ENCODE measurements at regions not wholly inside any gene's neighbourhood (a gene's known extent, or its start where the extent isn't known, plus 50 kb on each side); places are given as distances from the start of the nearest gene placed in this dataset.

DNA sequence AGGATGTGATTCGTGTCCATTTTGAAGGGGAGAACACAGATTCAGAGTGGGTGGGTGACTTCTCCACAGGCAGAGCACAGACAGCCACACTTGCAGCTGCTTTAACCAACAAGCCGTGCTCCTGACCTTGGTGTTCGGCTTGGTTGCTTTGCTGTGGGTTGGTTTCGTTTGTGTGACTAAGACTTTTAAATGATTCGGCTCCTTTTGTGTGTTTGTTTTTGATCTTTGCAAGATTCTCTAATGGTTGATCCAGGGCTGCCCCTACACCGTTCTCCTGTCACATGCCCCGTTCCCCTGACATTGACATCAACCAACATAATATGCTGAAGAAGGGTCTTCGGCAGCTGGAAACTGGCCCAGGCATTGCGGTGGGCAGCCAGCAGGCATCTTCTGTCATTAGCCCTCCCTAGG lies 95.9 kb upstream of the MBOAT2 start (continued):
- TF ChIP-seq, protein P1, sequence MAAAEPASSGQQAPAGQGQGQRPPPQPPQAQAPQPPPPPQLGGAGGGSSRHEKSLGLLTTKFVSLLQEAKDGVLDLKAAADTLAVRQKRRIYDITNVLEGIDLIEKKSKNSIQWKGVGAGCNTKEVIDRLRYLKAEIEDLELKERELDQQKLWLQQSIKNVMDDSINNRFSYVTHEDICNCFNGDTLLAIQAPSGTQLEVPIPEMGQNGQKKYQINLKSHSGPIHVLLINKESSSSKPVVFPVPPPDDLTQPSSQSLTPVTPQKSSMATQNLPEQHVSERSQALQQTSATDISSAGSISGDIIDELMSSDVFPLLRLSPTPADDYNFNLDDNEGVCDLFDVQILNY (CRISPR knock-in tag; conservative IDR thresholded peaks at IDR 0.05) = no peak
- TF ChIP-seq MATR3 (CRISPR knock-in tag; IDR thresholded peaks at IDR 0.05) (no peak), ZNF12 (CRISPR knock-in tag; IDR thresholded peaks at IDR 0.05) (peak; percentile 92), ZNF547 (CRISPR knock-in tag; IDR thresholded peaks at IDR 0.05) (no peak), ZNF879 (CRISPR knock-in tag; IDR thresholded peaks at IDR 0.05) (no peak), ZNF354B (CRISPR knock-in tag; IDR thresholded peaks at IDR 0.05) (no peak)

DNA sequence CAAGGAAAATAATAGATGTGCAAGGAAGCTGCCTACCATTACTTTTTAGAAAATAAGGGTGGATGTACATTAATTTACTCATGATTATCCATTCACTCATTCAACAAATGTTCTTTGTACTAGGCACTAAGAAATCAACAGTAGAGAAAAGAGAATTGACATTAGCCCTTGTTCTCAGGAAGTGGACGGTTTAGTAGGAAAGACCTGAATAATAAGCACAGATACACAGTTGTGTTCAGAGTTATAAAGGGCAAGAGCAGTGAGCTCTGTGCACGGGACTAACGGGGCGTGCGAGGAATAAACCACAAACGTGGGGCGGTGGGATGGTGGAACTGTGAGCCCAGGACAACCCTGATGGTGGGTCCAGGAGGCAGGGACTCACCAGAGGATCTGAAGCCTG lies 94.4 kb upstream of the MBOAT2 start:
- H3K27ac ChIP-seq (ENCODE audit: extremely low read length, insufficient read depth, low read length) = no peak overlapping the region
- in situ Hi-C loops (cut with HindIII; ENCODE audit: extremely low pct_ligation_motif_present, low pct_unique_long_range_greater_than_20kb) = no loop called here
- DNase-seq (ENCODE audit: low spot score) (no peak), FAIRE-seq (no peak), ATAC-seq (no peak)
- H3K79me2 ChIP-seq (ENCODE audit: insufficient read depth, low read length) = no peaks in the 10 kb centered on the region
- no peak overlapping the region for H2AFZ ChIP-seq (ENCODE audit: low read length)
- H3K36me3 ChIP-seq (replicated peaks in 1 of 2; ENCODE audit: control insufficient read depth in 1 of 2, insufficient read depth in 2 of 2, low read length in 2 of 2) = no peaks in the 10 kb centered on the region
- H3K27me3 ChIP-seq (ENCODE audit: control insufficient read depth in 1 of 2, insufficient read depth in 2 of 2, low read length in 2 of 2) = peaks cover 4 to 60% of the 10 kb centered on the region in 2 experiments; a peak in 4 of 5 replicates
- peaks cover 21% of the 10 kb centered on the region for H3K4me1 ChIP-seq (ENCODE audit: insufficient read depth, low read length)
- CTCF ChIA-PET (ENCODE audit: low intra/inter-chr PET ratio, low total read pairs) = no interaction called here
- H3K9me3 ChIP-seq (ENCODE audit: low read length) = no peaks in the 10 kb centered on the region
- no peak overlapping the region for H3K4me2 ChIP-seq (ENCODE audit: low read depth, low read length)
- TF ChIP-seq, protein P2, sequence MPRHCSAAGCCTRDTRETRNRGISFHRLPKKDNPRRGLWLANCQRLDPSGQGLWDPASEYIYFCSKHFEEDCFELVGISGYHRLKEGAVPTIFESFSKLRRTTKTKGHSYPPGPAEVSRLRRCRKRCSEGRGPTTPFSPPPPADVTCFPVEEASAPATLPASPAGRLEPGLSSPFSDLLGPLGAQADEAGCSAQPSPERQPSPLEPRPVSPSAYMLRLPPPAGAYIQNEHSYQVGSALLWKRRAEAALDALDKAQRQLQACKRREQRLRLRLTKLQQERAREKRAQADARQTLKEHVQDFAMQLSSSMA (CRISPR knock-in tag; IDR thresholded peaks at IDR 0.05) = no peak
- TF ChIP-seq ZNF558 (CRISPR knock-in tag; IDR thresholded peaks at IDR 0.05; ENCODE audit: borderline replicate concordance) = no peak
- no peak for TF ChIP-seq SMAD1 (CRISPR knock-in tag; IDR thresholded peaks at IDR 0.05; ENCODE audit: borderline replicate concordance, low read depth)
- TF ChIP-seq ZNF672 (CRISPR knock-in tag; IDR thresholded peaks at IDR 0.05) = no peak
- H3K4me3 ChIP-seq (replicated peaks in 1 of 3; ENCODE audit: insufficient read depth in 1 of 3, low read depth in 2 of 3, low read length in 3 of 3) = no peak overlapping the region
- WGBS (ENCODE audit: low lambda C conversion rate) = 64% methylated on average over 7 of the region's 7 CpGs
- H3K9ac ChIP-seq (ENCODE audit: insufficient read depth, low read depth, low read length) = no peak overlapping the region
- POLR2A ChIA-PET = no interaction called here
- no TSS peak for BruUV-seq (replicated peaks)
- intact Hi-C loops (cut with micrococcal nuclease; ENCODE audit: unreplicated experiment) = no loop called here
- no peaks in the 10 kb centered on the region for H4K20me1 ChIP-seq (ENCODE audit: insufficient read depth, low read length)

All from HepG2 (cell line).